NCI-H1092 (cell line): ENCODE measurements at regions not wholly inside any gene's neighbourhood (a gene's known extent, or its start where the extent isn't known, plus 50 kb on each side); places are given as distances from the start of the nearest gene placed in this dataset.
"Not testable (repeated sequence)": the region's sequence is repeated elsewhere in the genome, so short reads cannot be mapped to it uniquely, and the experiment has no call there.

Experiments
- DNase-seq: peaks from one replicate; lab custom pipeline; 2025; lab: John Stamatoyannopoulos, UW

GRCh38 chr7:17558558-17559332, 260.3 kb downstream of the AHR start:
- no peak for DNase-seq

GRCh38 chr7:17559388-17559787, 260.9 kb downstream of the AHR start:
- DNase-seq = no peak

- no peak for DNase-seq
These were observed 262.1 kb downstream of the AHR start for GRCh38 chr7:17560516-17560915.

- no peak for DNase-seq
These were observed 262.5 kb downstream of the AHR start for GRCh38 chr7:17560966-17561365.

GRCh38 chr7:17564678-17565212, 266.3 kb downstream of the AHR start:
- DNase-seq = no peak

GRCh38 chr7:17580141-17580540, 281.7 kb downstream of the AHR start:
- no peak for DNase-seq

- no peak for DNase-seq
These were observed 282.4 kb downstream of the AHR start for GRCh38 chr7:17580856-17581255.

- DNase-seq = no peak
These were observed 282.8 kb downstream of the AHR start for GRCh38 chr7:17581301-17581700.

- DNase-seq = not testable (repeated sequence)
These were observed 284.2 kb downstream of the AHR start for GRCh38 chr7:17582696-17583095.

GRCh38 chr7:17583786-17584185, 285.3 kb downstream of the AHR start:
- DNase-seq = no peak

GRCh38 chr7:17584822-17585221, 286.4 kb downstream of the AHR start:
- no peak for DNase-seq

- DNase-seq = no peak
These were observed 288.3 kb downstream of the AHR start for GRCh38 chr7:17586711-17587110.

- no peak for DNase-seq
These were observed 290.3 kb downstream of the AHR start for GRCh38 chr7:17588730-17589129.

- DNase-seq = no peak
These were observed 291.2 kb downstream of the AHR start for GRCh38 chr7:17589671-17590070.

- no peak for DNase-seq
These were observed 291.8 kb downstream of the AHR start for GRCh38 chr7:17590221-17590620.

- DNase-seq = no peak
These were observed 295.5 kb downstream of the AHR start for GRCh38 chr7:17593819-17594419.

GRCh38 chr7:17595546-17595945, 297.1 kb downstream of the AHR start:
- no peak for DNase-seq

- DNase-seq = no peak
These were observed 299.9 kb downstream of the AHR start for GRCh38 chr7:17598305-17598704.

GRCh38 chr7:17598846-17599245, 300.4 kb downstream of the AHR start:
- DNase-seq = no peak

- DNase-seq = no peak
These were observed 301.4 kb downstream of the AHR start for GRCh38 chr7:17599733-17600339.

GRCh38 chr7:17600340-17600752, 301.9 kb downstream of the AHR start:
- no peak for DNase-seq

- no peak for DNase-seq
These were observed 303.5 kb downstream of the AHR start for GRCh38 chr7:17601921-17602320.
